Colonic mucosa (tissue), 4 donors: ENCODE measurements at regions not wholly inside any gene's neighbourhood (a gene's known extent, or its start where the extent isn't known, plus 50 kb on each side); places are given as distances from the start of the nearest gene placed in this dataset.

Experiments
- DNase-seq: peaks from one replicate; pipeline ENCODE4 v3.0.0-alpha.2; 2020
- H3K27ac ChIP-seq: fragments of 200-600 bp; one replicate; pipeline ENCODE4 v1.8.0; 2021
- H3K27me3 ChIP-seq: fragments of 200-600 bp; one replicate; pipeline ENCODE4 v1.8.0; 2021
- H3K36me3 ChIP-seq: fragments of 200-600 bp; one replicate; pipeline ENCODE4 v1.8.0; 2021
- H3K4me1 ChIP-seq: fragments of 200-600 bp; one replicate; pipeline ENCODE4 v1.8.0; 2021; ENCODE audit warnings: mild to moderate bottlenecking
- H3K4me3 ChIP-seq: fragments of 200-600 bp; one replicate; pipeline ENCODE4 v1.8.0; 2021
- H3K9ac ChIP-seq, 2 donors: one replicate each; pipeline ENCODE4 v1.7.0; 2013; ENCODE audit warnings: control low read depth in 2 of 2, low read depth in 2 of 2, low read length in 2 of 2
- H3K9me3 ChIP-seq: fragments of 200-600 bp; one replicate; pipeline ENCODE4 v1.8.0; 2021
- intact Hi-C: fragments of 100-400 bp; cut with DNase I; formaldehyde crosslinking; loops from one replicate; pipeline ENCODE4 v1.14.1; 2022
- TF ChIP-seq, protein P1 (sequence below): fragments of 200-600 bp; IDR thresholded peaks from one replicate; pipeline ENCODE4 v1.8.0; 2022; ENCODE audit warnings: antibody characterized with exemption, mild to moderate bottlenecking
- donor health status: healthy.
- donor health status: DM: no; HTN: no; CAD: no.
- donor health status: DM: no; HTN: no; CAD: no.

DNA sequence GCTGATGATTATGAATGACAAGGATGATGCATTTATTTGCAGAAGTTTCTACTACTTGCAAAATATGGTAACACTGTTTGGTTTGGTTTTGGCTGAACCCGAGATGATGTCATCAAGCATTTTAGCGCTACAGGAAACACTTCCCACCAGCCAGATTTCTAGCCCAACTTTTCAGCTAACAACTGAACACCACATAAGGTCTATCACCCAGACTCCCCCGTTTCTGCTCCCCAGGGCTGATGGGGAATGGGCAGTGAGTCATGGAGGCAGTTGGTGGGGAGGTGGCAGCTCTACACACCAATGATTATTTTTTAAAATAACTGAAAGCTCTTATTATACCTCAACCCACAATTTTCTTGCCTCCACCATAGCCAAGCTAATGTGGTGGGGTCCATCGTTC, 302.9 kb downstream of the CEMIP2 start:
- Histone ChIP-seq H3K27me3 (no peaks in the 10 kb centered on the region), H3K9ac (no peak overlapping the region), H3K4me1 (no peaks in the 10 kb centered on the region), H3K9me3 (no peaks in the 10 kb centered on the region), H3K36me3 (no peaks in the 10 kb centered on the region), H3K27ac (no peak overlapping the region), H3K4me3 (no peak overlapping the region)
- TF ChIP-seq, protein P1, sequence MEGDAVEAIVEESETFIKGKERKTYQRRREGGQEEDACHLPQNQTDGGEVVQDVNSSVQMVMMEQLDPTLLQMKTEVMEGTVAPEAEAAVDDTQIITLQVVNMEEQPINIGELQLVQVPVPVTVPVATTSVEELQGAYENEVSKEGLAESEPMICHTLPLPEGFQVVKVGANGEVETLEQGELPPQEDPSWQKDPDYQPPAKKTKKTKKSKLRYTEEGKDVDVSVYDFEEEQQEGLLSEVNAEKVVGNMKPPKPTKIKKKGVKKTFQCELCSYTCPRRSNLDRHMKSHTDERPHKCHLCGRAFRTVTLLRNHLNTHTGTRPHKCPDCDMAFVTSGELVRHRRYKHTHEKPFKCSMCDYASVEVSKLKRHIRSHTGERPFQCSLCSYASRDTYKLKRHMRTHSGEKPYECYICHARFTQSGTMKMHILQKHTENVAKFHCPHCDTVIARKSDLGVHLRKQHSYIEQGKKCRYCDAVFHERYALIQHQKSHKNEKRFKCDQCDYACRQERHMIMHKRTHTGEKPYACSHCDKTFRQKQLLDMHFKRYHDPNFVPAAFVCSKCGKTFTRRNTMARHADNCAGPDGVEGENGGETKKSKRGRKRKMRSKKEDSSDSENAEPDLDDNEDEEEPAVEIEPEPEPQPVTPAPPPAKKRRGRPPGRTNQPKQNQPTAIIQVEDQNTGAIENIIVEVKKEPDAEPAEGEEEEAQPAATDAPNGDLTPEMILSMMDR, result no peak
- intact Hi-C loops, result no loop called here
- no peak for DNase-seq

DNA sequence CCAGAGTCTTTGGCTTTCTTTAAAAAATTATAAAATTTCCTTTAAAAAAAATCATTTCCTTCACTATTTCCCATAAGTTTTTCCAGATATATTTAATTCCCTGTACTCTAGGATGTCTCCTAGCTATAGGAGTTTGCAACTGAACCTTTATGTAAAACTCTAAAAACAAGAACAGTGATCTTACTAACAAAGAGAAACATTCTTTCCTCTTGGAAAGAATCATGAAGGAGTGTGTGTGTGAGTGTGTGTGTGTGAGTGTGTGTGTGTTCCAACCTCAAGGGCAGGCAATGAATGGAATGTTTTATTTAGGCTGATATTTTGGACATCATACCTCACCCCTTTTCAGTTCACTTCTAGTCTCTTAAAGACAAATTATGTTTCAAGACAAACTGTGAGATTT, 309.2 kb downstream of the CEMIP2 start:
- H3K9me3 ChIP-seq, result no peaks in the 10 kb centered on the region
- intact Hi-C loops, result no loop called here
- no peak overlapping the region for H3K4me3 ChIP-seq
- no peaks in the 10 kb centered on the region for H3K27me3 ChIP-seq
- H3K27ac ChIP-seq, result no peak overlapping the region
- H3K36me3 ChIP-seq, result no peaks in the 10 kb centered on the region
- no peak for DNase-seq
- TF ChIP-seq, protein P1, result no peak
- no peak overlapping the region for H3K9ac ChIP-seq
- no peaks in the 10 kb centered on the region for H3K4me1 ChIP-seq

DNA sequence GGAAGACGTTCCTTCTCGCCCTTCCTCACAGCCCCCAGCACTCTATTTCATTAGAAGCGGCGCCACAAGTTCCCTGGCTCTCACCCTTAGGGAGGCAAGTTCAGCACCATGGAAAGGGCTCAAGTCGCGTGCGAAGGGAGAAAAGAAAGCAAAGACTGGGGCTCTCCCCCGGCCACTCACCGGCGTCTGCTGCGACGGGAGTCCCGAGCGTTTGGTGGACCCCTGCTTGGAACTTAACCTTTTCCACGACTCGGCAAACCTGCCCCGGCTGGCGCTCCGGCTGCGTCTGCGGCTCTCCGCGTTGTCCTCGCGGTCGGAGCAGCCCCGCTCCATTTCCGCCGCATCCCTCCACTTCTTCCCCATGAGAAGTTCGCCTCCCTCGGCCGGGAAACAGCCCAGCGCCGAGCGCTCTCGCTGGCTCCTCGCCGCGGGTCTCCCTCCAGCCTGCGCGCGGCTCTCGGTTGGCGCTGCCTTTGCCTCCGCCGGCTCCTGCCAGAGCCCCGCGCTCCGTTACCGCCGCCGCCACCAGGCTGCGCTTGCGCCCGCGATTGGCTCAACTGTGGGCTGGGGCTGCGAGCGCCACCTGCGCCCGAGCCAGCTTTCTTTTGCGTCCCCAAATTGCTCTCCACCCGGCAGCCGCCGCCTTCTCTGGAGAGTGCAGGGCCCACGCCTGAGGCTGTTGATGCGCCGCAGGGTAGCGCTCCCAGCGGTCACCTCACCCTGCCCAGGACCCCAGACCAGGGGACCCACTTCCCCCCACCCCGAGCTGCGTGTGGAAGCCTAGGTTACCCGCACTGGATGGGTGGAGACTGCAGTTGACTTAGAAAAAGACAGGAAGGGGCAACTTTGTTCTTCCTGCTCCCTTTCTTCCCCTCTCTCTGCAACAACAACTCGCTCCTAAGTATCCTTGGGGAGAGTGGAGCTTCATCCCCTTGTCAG, 321.6 kb downstream of the CEMIP2 start:
- Histone ChIP-seq H3K27ac (no peak overlapping the region), H3K9me3 (no peaks in the 10 kb centered on the region)
- TF ChIP-seq, protein P1, result no peak

DNA sequence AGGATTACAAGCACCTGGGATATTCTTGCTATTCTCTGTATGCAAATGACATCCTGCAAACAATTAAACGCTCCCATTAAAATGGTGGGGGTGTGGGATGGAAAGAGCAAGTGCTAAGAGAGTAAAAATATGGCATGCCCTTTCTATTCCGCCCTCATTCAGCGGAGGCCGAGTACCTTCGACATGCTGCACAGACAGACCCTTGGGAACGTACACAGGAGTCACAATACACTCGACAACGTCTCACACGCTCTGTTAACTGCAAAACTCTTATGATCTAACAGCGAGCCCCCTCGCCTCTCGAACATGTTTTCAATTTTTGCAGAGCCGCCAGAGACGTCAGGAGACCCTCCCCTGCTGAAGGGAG, 322.2 kb downstream of the CEMIP2 start:
- Histone ChIP-seq H3K27me3 (peaks cover 23% of the 10 kb centered on the region), H3K27ac (no peak overlapping the region), H3K36me3 (no peaks in the 10 kb centered on the region), H3K4me1 (peaks cover 8% of the 10 kb centered on the region), H3K4me3 (peak overlapping the region; percentile 49), H3K9me3 (no peaks in the 10 kb centered on the region), H3K9ac (no peak overlapping the region)
- intact Hi-C loops, result no loop called here
- no peak for DNase-seq
- TF ChIP-seq, protein P1, result no peak

More for the DNA sequence above, 321.6 kb downstream of the CEMIP2 start:
- intact Hi-C loops, result no loop called here
- peaks cover 8% of the 10 kb centered on the region for H3K4me1 ChIP-seq
- peaks cover 23% of the 10 kb centered on the region for H3K27me3 ChIP-seq
- DNase-seq, result peak; percentile 45
- H3K4me3 ChIP-seq, result peak overlapping the region; percentile 49
- H3K36me3 ChIP-seq, result no peaks in the 10 kb centered on the region
- H3K9ac ChIP-seq, result no peak overlapping the region

DNA sequence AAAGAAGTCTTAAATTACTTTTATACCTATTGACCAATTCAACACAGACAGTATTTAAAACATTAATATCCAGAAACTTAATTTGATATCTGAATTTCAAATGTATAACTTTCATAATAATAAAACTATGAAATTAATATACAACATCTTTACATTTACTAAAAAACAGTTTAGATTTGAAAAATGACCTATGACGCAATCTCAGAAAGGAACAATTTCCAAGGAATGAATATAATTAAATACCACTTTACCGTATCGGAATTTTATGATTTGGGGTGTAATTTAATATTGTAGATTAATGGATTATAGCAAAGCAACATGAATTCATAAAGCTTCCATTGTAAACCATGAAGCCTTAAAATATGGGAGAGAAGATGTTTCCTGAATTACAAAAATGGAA, 321.5 kb upstream of the TRPM3 start:
- intact Hi-C loops, result no loop called here
- H3K27ac ChIP-seq, result no peak overlapping the region
- no peaks in the 10 kb centered on the region for H3K36me3 ChIP-seq
- no peak overlapping the region for H3K9ac ChIP-seq
- H3K27me3 ChIP-seq, result peaks cover 23% of the 10 kb centered on the region
- H3K9me3 ChIP-seq, result no peaks in the 10 kb centered on the region
- no peak overlapping the region for H3K4me3 ChIP-seq
- TF ChIP-seq, protein P1, result no peak
- no peak for DNase-seq
- peaks cover 8% of the 10 kb centered on the region for H3K4me1 ChIP-seq
